Panc1 (cell line): ENCODE measurements at regions not wholly inside any gene's neighbourhood (a gene's known extent, or its start where the extent isn't known, plus 50 kb on each side); places are given as distances from the start of the nearest gene placed in this dataset.

Source experiments
- ATAC-seq: fragments of 200-7000 bp; cut with Tn5 transposase; 2 replicates; pipeline ENCODE4 v1.9.1; 2020; ENCODE audit warnings: mild to moderate bottlenecking, moderate library complexity
- BruUV-seq: library from RNA; stranded (reverse); fragments of 400-500 nt; replicated peaks from 2 replicates; lab custom pipeline; 2021; lab: Mats Ljungman, UMichigan
- CTCF ChIA-PET: fragments of 300-600 bp; sonication (Branson Sonifier 250); formaldehyde crosslinking; loops from one replicate; lab custom pipeline; 2022; ENCODE audit warnings: antibody characterized with exemption; lab: Charles Lee
- POLR2A ChIA-PET: fragments of 300-600 bp; sonication (Branson Sonifier 250); formaldehyde crosslinking; loops from one replicate; lab custom pipeline; 2022; ENCODE audit warnings: antibody characterized with exemption; lab: Charles Lee
- DNase-seq: peaks from one replicate; pipeline ENCODE4 v3.0.0-alpha.2; 2010; ENCODE audit warnings: low read depth, low spot score
- H3K27ac ChIP-seq: 2 replicates; pipeline ENCODE4 v1.5.1; 2011; ENCODE audit warnings: mild to moderate bottlenecking, low read length, inconsistent platforms
- H3K27me3 ChIP-seq: fragments of 200-500 bp; sonication (Bioruptor generic); 2 replicates; pipeline ENCODE4 v1.6.0; 2014; ENCODE audit warnings: low read length, inconsistent platforms; ENCODE audit not compliant: control insufficient read depth, insufficient read depth
- H3K36me3 ChIP-seq: fragments of 200-500 bp; sonication (Bioruptor generic); 2 replicates; pipeline ENCODE4 v1.5.1; 2014; ENCODE audit warnings: inconsistent platforms, mild to moderate bottlenecking, low read length, moderate library complexity; ENCODE audit not compliant: control insufficient read depth, insufficient read depth
- H3K4me1 ChIP-seq: 2 replicates; pipeline ENCODE4 v1.5.1; 2011; ENCODE audit warnings: inconsistent platforms, mild to moderate bottlenecking, low read length, moderate library complexity; ENCODE audit not compliant: control insufficient read depth, insufficient read depth
- H3K4me3 ChIP-seq, 2 experiments: 2 replicates each; pipeline ENCODE4 v1.5.1; 2011 to 2012; ENCODE audit warnings: low read depth in 2 of 2, low read length in 2 of 2, mild to moderate bottlenecking in 2 of 2, inconsistent platforms in 1 of 2, moderate library complexity in 1 of 2
- H3K9me3 ChIP-seq: fragments of 200-500 bp; sonication (Bioruptor generic); 2 replicates; pipeline ENCODE4 v1.5.1; 2014; ENCODE audit warnings: low read depth, mild to moderate bottlenecking, inconsistent platforms, low read length, moderate library complexity; ENCODE audit not compliant: control insufficient read depth, insufficient read depth
- POLR2AphosphoS5 ChIP-seq: IDR thresholded peaks from 2 replicates; pipeline ENCODE4 v1.6.1; 2012; ENCODE audit warnings: mild to moderate bottlenecking, low read depth, low read length, moderate library complexity
- SIN3A ChIP-seq: IDR thresholded peaks from 2 replicates; pipeline ENCODE4 v1.6.1; 2012; ENCODE audit warnings: low read depth, mild to moderate bottlenecking, low read length, moderate library complexity, borderline replicate concordance; ENCODE audit not compliant: insufficient read depth
- TCF7L2 ChIP-seq: IDR thresholded peaks from 2 replicates; pipeline ENCODE4 v1.6.1; 2011; ENCODE audit warnings: mild to moderate bottlenecking, low read depth, low read length, inconsistent platforms
- in situ Hi-C: cut with HindIII; loops from 2 replicates; pipeline ENCODE4 v1.10.0; 2016; ENCODE audit warnings: low sequenced_read_pairs, low pct_unique_long_range_greater_than_20kb
- intact Hi-C: fragments of 100-400 bp; cut with micrococcal nuclease; formaldehyde crosslinking; loops from one replicate; pipeline ENCODE4 v1.10.0; 2022; ENCODE audit not compliant: unreplicated experiment
- TF ChIP-seq, protein P1 (sequence below): fragments of 450-650 bp; IDR thresholded peaks from 2 replicates; pipeline ENCODE4 v1.5.1; 2017; ENCODE audit warnings: mild to moderate bottlenecking
- TF ChIP-seq, protein P2 (sequence below), 2 experiments: IDR thresholded peaks; 2 replicates each; pipeline ENCODE4 v1.6.1; 2011 to 2012; ENCODE audit warnings: low read depth in 2 of 2, control low read depth in 1 of 2, low read length in 1 of 2, mild to moderate bottlenecking in 1 of 2, moderate library complexity in 1 of 2; ENCODE audit not compliant: insufficient read depth in 1 of 2

DNA sequence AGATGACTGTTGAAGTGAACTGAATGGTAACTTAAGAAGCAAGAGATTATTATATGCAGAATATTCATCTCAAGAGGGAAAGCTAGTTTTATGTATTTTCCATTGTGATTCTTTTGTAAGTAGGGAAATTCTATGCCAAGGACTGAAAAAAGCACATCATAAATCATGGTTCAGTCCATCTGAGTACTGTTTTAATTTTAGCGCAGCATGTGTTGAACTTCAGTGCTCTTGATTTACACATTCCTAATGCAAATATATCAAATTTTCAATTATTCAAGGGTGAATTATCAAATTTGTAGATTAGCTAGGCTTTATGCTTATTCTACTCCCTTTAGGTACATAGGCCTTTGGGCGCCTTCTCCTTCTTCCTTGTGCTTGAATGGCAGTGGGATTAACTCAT is 50.3 kb upstream of the TCF12 start:
- no peak for DNase-seq
- BruUV-seq, result no TSS peak
- Histone ChIP-seq H3K36me3 (no peaks in the 10 kb centered on the region), H3K9me3 (no peaks in the 10 kb centered on the region), H3K4me1 (no peaks in the 10 kb centered on the region), H3K27me3 (no peaks in the 10 kb centered on the region), H3K4me3 (no peak overlapping the region), H3K27ac (no peak overlapping the region)
- intact Hi-C loops, result loop anchor here (2.0 kb wide), 1 partner anchor 371 kb away; no protein-coding TSS in a partner anchor
- in situ Hi-C loops, result no loop called here
- ChIA-PET POLR2A (interaction anchor here (0.7 kb wide), 1 partner anchor 78 kb away, joined by 3 read pairs; no protein-coding TSS in a partner anchor), CTCF (interaction anchor here (0.6 kb wide), 1 partner anchor 377 kb away, joined by 3 read pairs; no protein-coding TSS in a partner anchor)
- TF ChIP-seq POLR2AphosphoS5 (no peak), SIN3A (no peak), TCF7L2 (no peak)
- TF ChIP-seq, protein P1, sequence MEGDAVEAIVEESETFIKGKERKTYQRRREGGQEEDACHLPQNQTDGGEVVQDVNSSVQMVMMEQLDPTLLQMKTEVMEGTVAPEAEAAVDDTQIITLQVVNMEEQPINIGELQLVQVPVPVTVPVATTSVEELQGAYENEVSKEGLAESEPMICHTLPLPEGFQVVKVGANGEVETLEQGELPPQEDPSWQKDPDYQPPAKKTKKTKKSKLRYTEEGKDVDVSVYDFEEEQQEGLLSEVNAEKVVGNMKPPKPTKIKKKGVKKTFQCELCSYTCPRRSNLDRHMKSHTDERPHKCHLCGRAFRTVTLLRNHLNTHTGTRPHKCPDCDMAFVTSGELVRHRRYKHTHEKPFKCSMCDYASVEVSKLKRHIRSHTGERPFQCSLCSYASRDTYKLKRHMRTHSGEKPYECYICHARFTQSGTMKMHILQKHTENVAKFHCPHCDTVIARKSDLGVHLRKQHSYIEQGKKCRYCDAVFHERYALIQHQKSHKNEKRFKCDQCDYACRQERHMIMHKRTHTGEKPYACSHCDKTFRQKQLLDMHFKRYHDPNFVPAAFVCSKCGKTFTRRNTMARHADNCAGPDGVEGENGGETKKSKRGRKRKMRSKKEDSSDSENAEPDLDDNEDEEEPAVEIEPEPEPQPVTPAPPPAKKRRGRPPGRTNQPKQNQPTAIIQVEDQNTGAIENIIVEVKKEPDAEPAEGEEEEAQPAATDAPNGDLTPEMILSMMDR, result no peak
- TF ChIP-seq, protein P2, sequence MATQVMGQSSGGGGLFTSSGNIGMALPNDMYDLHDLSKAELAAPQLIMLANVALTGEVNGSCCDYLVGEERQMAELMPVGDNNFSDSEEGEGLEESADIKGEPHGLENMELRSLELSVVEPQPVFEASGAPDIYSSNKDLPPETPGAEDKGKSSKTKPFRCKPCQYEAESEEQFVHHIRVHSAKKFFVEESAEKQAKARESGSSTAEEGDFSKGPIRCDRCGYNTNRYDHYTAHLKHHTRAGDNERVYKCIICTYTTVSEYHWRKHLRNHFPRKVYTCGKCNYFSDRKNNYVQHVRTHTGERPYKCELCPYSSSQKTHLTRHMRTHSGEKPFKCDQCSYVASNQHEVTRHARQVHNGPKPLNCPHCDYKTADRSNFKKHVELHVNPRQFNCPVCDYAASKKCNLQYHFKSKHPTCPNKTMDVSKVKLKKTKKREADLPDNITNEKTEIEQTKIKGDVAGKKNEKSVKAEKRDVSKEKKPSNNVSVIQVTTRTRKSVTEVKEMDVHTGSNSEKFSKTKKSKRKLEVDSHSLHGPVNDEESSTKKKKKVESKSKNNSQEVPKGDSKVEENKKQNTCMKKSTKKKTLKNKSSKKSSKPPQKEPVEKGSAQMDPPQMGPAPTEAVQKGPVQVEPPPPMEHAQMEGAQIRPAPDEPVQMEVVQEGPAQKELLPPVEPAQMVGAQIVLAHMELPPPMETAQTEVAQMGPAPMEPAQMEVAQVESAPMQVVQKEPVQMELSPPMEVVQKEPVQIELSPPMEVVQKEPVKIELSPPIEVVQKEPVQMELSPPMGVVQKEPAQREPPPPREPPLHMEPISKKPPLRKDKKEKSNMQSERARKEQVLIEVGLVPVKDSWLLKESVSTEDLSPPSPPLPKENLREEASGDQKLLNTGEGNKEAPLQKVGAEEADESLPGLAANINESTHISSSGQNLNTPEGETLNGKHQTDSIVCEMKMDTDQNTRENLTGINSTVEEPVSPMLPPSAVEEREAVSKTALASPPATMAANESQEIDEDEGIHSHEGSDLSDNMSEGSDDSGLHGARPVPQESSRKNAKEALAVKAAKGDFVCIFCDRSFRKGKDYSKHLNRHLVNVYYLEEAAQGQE (IDR thresholded peaks at IDR 0.05; ENCODE audit: insufficient read depth in 1 of 2, low read depth in 2 of 2, low read length in 1 of 2), result no peak
- ATAC-seq, result no peak

DNA sequence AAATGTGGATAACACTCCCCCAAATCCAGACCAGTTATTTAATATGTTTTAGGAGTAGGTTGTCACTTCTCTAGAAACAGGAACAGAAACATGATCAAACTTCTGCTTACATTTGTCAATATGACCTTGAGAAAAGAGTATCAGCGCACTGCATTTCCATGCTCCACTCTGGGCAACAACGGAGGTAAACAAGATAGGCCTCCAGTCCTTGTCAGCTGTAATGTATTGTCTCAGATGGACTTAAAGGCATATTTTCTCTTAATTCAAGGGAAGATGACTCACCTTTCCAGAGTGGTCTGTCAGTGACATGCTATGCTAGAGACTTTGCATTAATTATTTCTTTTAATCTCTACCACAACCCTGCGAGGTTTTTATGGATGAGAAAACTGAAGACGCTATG is 51.6 kb upstream of the TCF12 start:
- H3K4me1 ChIP-seq, result no peaks in the 10 kb centered on the region
- intact Hi-C loops (no loop called here), in situ Hi-C loops (no loop called here)
- ChIA-PET CTCF (no interaction called here), POLR2A (no interaction called here)
- no peak overlapping the region for H3K4me3 ChIP-seq
- TF ChIP-seq POLR2AphosphoS5 (no peak), SIN3A (no peak), TCF7L2 (no peak)
- TF ChIP-seq, protein P2 (IDR thresholded peaks at IDR 0.05; ENCODE audit: insufficient read depth in 1 of 2, low read depth in 2 of 2, low read length in 1 of 2), result no peak
- TF ChIP-seq, protein P1, result no peak
- ATAC-seq (no peak), DNase-seq (no peak)
- H3K9me3 ChIP-seq, result no peaks in the 10 kb centered on the region
- no peaks in the 10 kb centered on the region for H3K27me3 ChIP-seq
- no TSS peak for BruUV-seq
- no peak overlapping the region for H3K27ac ChIP-seq
- no peaks in the 10 kb centered on the region for H3K36me3 ChIP-seq
